Gastrocnemius medialis (tissue), 4 donors: ENCODE measurements at regions not wholly inside any gene's neighbourhood (a gene's known extent, or its start where the extent isn't known, plus 50 kb on each side); places are given as distances from the start of the nearest gene placed in this dataset.

Experiments
- POLR2A ChIP-seq, 2 donors: fragments of 450-650 bp; IDR thresholded peaks; one replicate each; pipeline ENCODE4 v1.6.1; 2017; ENCODE audit warnings: antibody characterized with exemption in 2 of 2, mild to moderate bottlenecking in 2 of 2, moderate library complexity in 2 of 2
- TF ChIP-seq, protein P1 (sequence below), 5 experiments: fragments of 450-650 bp in 3 of 5; fragments of 200-600 bp in 2 of 5; sonication (generic) in 2 of 5; IDR thresholded peaks in 4 of 5; conservative IDR thresholded peaks in 1 of 5; 1 replicate in 4 of 5; 2 replicates in 1 of 5; pipeline ENCODE4 v1.5.1; 2016 to 2019; ENCODE audit warnings: antibody characterized with exemption in 5 of 5, mild to moderate bottlenecking in 3 of 5, moderate library complexity in 3 of 5

DNA sequence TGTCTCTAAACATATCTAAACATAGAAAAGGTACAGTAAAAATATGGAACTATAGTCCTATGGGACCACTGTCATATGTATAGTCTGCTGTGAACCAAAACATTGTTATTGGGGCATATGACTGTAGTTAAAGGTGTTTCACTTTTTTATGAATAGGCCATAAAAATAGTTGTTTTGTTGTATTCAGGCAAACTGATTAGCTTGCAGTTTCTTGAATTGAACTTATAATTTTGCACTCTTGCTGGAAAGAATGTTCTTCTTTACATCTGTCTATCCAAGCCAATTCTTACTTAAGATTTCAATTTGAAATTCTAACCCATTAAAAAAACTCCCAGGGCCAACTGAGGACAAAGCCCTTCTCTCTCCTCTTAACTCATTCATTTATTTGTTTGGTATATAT lies 234.1 kb downstream of the NOVA1 start:
- no peak for TF ChIP-seq POLR2A (IDR thresholded peaks at IDR 0.05)
- TF ChIP-seq, protein P1, sequence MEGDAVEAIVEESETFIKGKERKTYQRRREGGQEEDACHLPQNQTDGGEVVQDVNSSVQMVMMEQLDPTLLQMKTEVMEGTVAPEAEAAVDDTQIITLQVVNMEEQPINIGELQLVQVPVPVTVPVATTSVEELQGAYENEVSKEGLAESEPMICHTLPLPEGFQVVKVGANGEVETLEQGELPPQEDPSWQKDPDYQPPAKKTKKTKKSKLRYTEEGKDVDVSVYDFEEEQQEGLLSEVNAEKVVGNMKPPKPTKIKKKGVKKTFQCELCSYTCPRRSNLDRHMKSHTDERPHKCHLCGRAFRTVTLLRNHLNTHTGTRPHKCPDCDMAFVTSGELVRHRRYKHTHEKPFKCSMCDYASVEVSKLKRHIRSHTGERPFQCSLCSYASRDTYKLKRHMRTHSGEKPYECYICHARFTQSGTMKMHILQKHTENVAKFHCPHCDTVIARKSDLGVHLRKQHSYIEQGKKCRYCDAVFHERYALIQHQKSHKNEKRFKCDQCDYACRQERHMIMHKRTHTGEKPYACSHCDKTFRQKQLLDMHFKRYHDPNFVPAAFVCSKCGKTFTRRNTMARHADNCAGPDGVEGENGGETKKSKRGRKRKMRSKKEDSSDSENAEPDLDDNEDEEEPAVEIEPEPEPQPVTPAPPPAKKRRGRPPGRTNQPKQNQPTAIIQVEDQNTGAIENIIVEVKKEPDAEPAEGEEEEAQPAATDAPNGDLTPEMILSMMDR (IDR thresholded peaks at IDR 0.05 in 4 of 5, conservative IDR thresholded peaks at IDR 0.05 in 1 of 5): no peak
